ENCODE measurements at regions not wholly inside any gene's neighbourhood (a gene's known extent, or its start where the extent isn't known, plus 50 kb on each side); places are given as distances from the start of the nearest gene placed in this dataset.
"Not testable (repeated sequence)": the region's sequence is repeated elsewhere in the genome, so short reads cannot be mapped to it uniquely, and the experiment has no call there.

GRCh38 chr7:53350241-53350640 is 314.8 kb downstream of the POM121L12 start:
- Histone ChIP-seq H3K9ac (ENCODE audit: low read length) (no peak overlapping the region), H3K36me3 (replicated peaks; ENCODE audit: low read depth, low read length) (no peaks in the 10 kb centered on the region), H3K27me3 (ENCODE audit: low read depth, low read length) (no peaks in the 10 kb centered on the region), H3K4me2 (ENCODE audit: low read length) (peak overlapping the region; percentile 18; the same call in 1 of the 2 replicates), H3K9me3 (ENCODE audit: insufficient read depth, low read length) (no peaks in the 10 kb centered on the region), H2AFZ (ENCODE audit: low read depth, low read length) (no peak overlapping the region), H4K20me1 (ENCODE audit: insufficient read depth, low read length) (no peaks in the 10 kb centered on the region), H3K4me3 (ENCODE audit: low read length) (no peak overlapping the region), H3K4me1 (ENCODE audit: low read length) (no peaks in the 10 kb centered on the region), H3K79me2 (ENCODE audit: low read length) (no peaks in the 10 kb centered on the region), H3K27ac (ENCODE audit: low read length) (no peak overlapping the region)
- TF ChIP-seq EZH2phosphoT487 (IDR thresholded peaks at IDR 0.05; ENCODE audit: low read depth) (no peak), CTCF (IDR thresholded peaks at IDR 0.05; ENCODE audit: low read depth, low read length) (peak; percentile 71)

- no peak overlapping the region for H3K9ac ChIP-seq (ENCODE audit: low read length)
- no peak overlapping the region for H3K27ac ChIP-seq (ENCODE audit: low read length)
- H3K4me1 ChIP-seq (ENCODE audit: low read length), result no peaks in the 10 kb centered on the region
- H3K4me3 ChIP-seq (ENCODE audit: low read length), result no peak overlapping the region
- no peaks in the 10 kb centered on the region for H3K79me2 ChIP-seq (ENCODE audit: low read length)
- TF ChIP-seq CTCF (IDR thresholded peaks at IDR 0.05; ENCODE audit: low read depth, low read length) (no peak), EZH2phosphoT487 (IDR thresholded peaks at IDR 0.05; ENCODE audit: low read depth) (no peak)
- no peaks in the 10 kb centered on the region for H3K9me3 ChIP-seq (ENCODE audit: insufficient read depth, low read length)
- H4K20me1 ChIP-seq (ENCODE audit: insufficient read depth, low read length), result no peaks in the 10 kb centered on the region
- H3K27me3 ChIP-seq (ENCODE audit: low read depth, low read length), result no peaks in the 10 kb centered on the region
- no peak overlapping the region for H2AFZ ChIP-seq (ENCODE audit: low read depth, low read length)
- H3K36me3 ChIP-seq (replicated peaks; ENCODE audit: low read depth, low read length), result no peaks in the 10 kb centered on the region
- H3K4me2 ChIP-seq (ENCODE audit: low read length), result no peak overlapping the region
These were observed 316.2 kb downstream of the POM121L12 start for GRCh38 chr7:53351681-53352080.

- H4K20me1 ChIP-seq (ENCODE audit: insufficient read depth, low read length), result no peaks in the 10 kb centered on the region
- H3K27me3 ChIP-seq (ENCODE audit: low read depth, low read length), result no peaks in the 10 kb centered on the region
- H3K27ac ChIP-seq (ENCODE audit: low read length), result no peak overlapping the region
- H3K9ac ChIP-seq (ENCODE audit: low read length), result no peak overlapping the region
- no peak for TF ChIP-seq EZH2phosphoT487 (IDR thresholded peaks at IDR 0.05; ENCODE audit: low read depth)
- TF ChIP-seq CTCF (IDR thresholded peaks at IDR 0.05; ENCODE audit: low read depth, low read length), result 0 out of 2 replicates have a peak, but pooled peaks have one; percentile 7
- no peaks in the 10 kb centered on the region for H3K36me3 ChIP-seq (replicated peaks; ENCODE audit: low read depth, low read length)
- no peak overlapping the region for H2AFZ ChIP-seq (ENCODE audit: low read depth, low read length)
- H3K4me1 ChIP-seq (ENCODE audit: low read length), result no peaks in the 10 kb centered on the region
- no peaks in the 10 kb centered on the region for H3K9me3 ChIP-seq (ENCODE audit: insufficient read depth, low read length)
- no peak overlapping the region for H3K4me2 ChIP-seq (ENCODE audit: low read length)
- H3K4me3 ChIP-seq (ENCODE audit: low read length), result no peak overlapping the region
- no peaks in the 10 kb centered on the region for H3K79me2 ChIP-seq (ENCODE audit: low read length)
These were observed 322.8 kb downstream of the POM121L12 start for GRCh38 chr7:53358269-53358668.

DNA sequence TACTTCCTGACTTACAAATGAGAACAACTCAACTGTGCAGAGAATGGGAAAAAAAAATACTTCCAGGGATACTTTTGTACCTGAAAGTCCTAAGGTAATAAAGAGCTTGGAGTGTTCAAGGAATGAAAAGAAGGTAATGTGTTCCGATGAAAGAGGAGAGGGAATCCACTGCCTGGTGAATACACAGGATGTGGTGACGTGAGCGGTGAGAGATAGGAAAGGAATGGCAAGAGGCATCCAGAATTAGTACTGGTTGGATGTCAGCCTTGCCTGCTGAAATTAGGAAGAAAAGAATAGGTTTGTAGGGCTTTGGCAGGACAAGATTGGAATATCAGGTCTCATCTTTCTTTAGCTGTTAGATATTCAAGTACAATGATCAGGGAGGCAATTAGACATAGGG is 347.7 kb downstream of the POM121L12 start:
- no peaks in the 10 kb centered on the region for H3K27me3 ChIP-seq (ENCODE audit: low read depth, low read length)
- H3K4me1 ChIP-seq (ENCODE audit: low read length), result no peaks in the 10 kb centered on the region
- H3K4me3 ChIP-seq (ENCODE audit: low read length), result no peak overlapping the region
- no peak for TF ChIP-seq EZH2phosphoT487 (IDR thresholded peaks at IDR 0.05; ENCODE audit: low read depth)
- no peak for TF ChIP-seq CTCF (IDR thresholded peaks at IDR 0.05; ENCODE audit: low read depth, low read length)
- no peaks in the 10 kb centered on the region for H3K9me3 ChIP-seq (ENCODE audit: insufficient read depth, low read length)
- no peaks in the 10 kb centered on the region for H4K20me1 ChIP-seq (ENCODE audit: insufficient read depth, low read length)
- H3K79me2 ChIP-seq (ENCODE audit: low read length), result no peaks in the 10 kb centered on the region
- H3K27ac ChIP-seq (ENCODE audit: low read length), result no peak overlapping the region
- no peak overlapping the region for H3K4me2 ChIP-seq (ENCODE audit: low read length)
- no peak overlapping the region for H2AFZ ChIP-seq (ENCODE audit: low read depth, low read length)
- no peaks in the 10 kb centered on the region for H3K36me3 ChIP-seq (replicated peaks; ENCODE audit: low read depth, low read length)
- no peak overlapping the region for H3K9ac ChIP-seq (ENCODE audit: low read length)

DNA sequence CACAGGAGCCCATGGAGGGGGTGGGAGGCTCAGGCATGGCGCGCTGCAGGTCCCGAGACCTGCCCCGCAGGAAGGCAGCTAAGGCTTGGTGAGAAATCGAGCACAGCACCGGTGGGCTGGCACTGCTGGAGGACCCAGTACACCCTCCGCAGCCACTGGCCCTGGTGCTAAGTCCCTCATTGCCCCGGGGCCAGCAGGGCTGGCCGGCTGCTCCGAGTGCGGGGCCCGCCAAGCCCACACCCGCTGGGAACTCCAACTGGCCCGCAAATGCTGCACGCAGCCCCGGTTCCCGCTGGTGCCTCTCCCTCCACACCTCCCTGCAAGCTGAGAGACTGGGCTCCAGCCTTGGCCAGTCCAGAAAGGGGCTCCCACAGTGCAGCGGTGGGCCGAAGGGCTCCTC is 349.8 kb downstream of the POM121L12 start:
- H3K27ac ChIP-seq (ENCODE audit: low read length); H3K9ac ChIP-seq (ENCODE audit: low read length); H3K4me1 ChIP-seq (ENCODE audit: low read length); H3K79me2 ChIP-seq (ENCODE audit: low read length); H3K36me3 ChIP-seq (replicated peaks; ENCODE audit: low read depth, low read length); H3K9me3 ChIP-seq (ENCODE audit: insufficient read depth, low read length); H3K27me3 ChIP-seq (ENCODE audit: low read depth, low read length); H4K20me1 ChIP-seq (ENCODE audit: insufficient read depth, low read length); H3K4me3 ChIP-seq (ENCODE audit: low read length); H2AFZ ChIP-seq (ENCODE audit: low read depth, low read length); H3K4me2 ChIP-seq (ENCODE audit: low read length): not testable (repeated sequence)
